ENCODE measurements at regions not wholly inside any gene's neighbourhood (a gene's known extent, or its start where the extent isn't known, plus 50 kb on each side); places are given as distances from the start of the nearest gene placed in this dataset.

GRCh38 chr7:41834805-41835694, 132.2 kb upstream of the INHBA start:
- ATAC-seq = no peak
- DNase-seq (ENCODE audit: low spot score) = no peak

GRCh38 chr7:41832941-41833340, 130.1 kb upstream of the INHBA start:
- ATAC-seq (no peak), DNase-seq (ENCODE audit: low spot score) (no peak)

GRCh38 chr7:41830271-41830670, 127.4 kb upstream of the INHBA start:
- ATAC-seq (no peak), DNase-seq (ENCODE audit: low spot score) (no peak)

- no peak for ATAC-seq
Observed at GRCh38 chr7:41828911-41829310, 126.0 kb upstream of the INHBA start.

GRCh38 chr7:41826641-41827040, 123.8 kb upstream of the INHBA start:
- ATAC-seq (no peak), DNase-seq (ENCODE audit: low spot score) (no peak)

More at GRCh38 chr7:41828911-41829310, 126.0 kb upstream of the INHBA start:
- no peak for DNase-seq (ENCODE audit: low spot score)

- DNase-seq (ENCODE audit: low spot score) (no peak), ATAC-seq (no peak)
Observed at GRCh38 chr7:41825927-41826480, 123.1 kb upstream of the INHBA start.

GRCh38 chr7:41824284-41824683, 121.4 kb upstream of the INHBA start:
- DNase-seq (ENCODE audit: low spot score) (no peak), ATAC-seq (no peak)

- no peak for ATAC-seq
- no peak for DNase-seq (ENCODE audit: low spot score)
Observed at GRCh38 chr7:41822259-41822817, 119.4 kb upstream of the INHBA start.

GRCh38 chr7:41821521-41822213, 118.8 kb upstream of the INHBA start:
- ATAC-seq (no peak), DNase-seq (ENCODE audit: low spot score) (no peak)

GRCh38 chr7:41820111-41820671, 117.3 kb upstream of the INHBA start:
- DNase-seq (ENCODE audit: low spot score) (no peak), ATAC-seq (no peak)

GRCh38 chr7:41819645-41820044, 116.8 kb upstream of the INHBA start:
- DNase-seq (ENCODE audit: low spot score) (no peak), ATAC-seq (no peak)

- DNase-seq (ENCODE audit: low spot score) = no peak
- ATAC-seq = no peak
Observed at GRCh38 chr7:41818765-41819398, 116.0 kb upstream of the INHBA start.

GRCh38 chr7:41817386-41817785, 114.5 kb upstream of the INHBA start:
- ATAC-seq (no peak), DNase-seq (ENCODE audit: low spot score) (no peak)

- no peak for ATAC-seq
Observed at GRCh38 chr7:41816111-41816510, 113.2 kb upstream of the INHBA start.

GRCh38 chr7:41814888-41815287, 112.0 kb upstream of the INHBA start:
- DNase-seq (ENCODE audit: low spot score) = no peak
- ATAC-seq = no peak

More at GRCh38 chr7:41816111-41816510, 113.2 kb upstream of the INHBA start:
- DNase-seq (ENCODE audit: low spot score) = no peak

GRCh38 chr7:41813286-41813685, 110.4 kb upstream of the INHBA start:
- no peak for ATAC-seq
- no peak for DNase-seq (ENCODE audit: low spot score)

- ATAC-seq = no peak
- DNase-seq (ENCODE audit: low spot score) = no peak
Observed at GRCh38 chr7:41811941-41812340, 109.1 kb upstream of the INHBA start.

- ATAC-seq (no peak), DNase-seq (ENCODE audit: low spot score) (no peak)
Observed at GRCh38 chr7:41809940-41810576, 107.2 kb upstream of the INHBA start.

GRCh38 chr7:41809529-41809939, 106.6 kb upstream of the INHBA start:
- ATAC-seq (no peak), DNase-seq (ENCODE audit: low spot score) (no peak)

- DNase-seq (ENCODE audit: low spot score) = no peak
- ATAC-seq = no peak
Observed at GRCh38 chr7:41809116-41809515, 106.2 kb upstream of the INHBA start.

Data from left lobe of liver (tissue), 2 donors.